ENCODE measurements at regions not wholly inside any gene's neighbourhood (a gene's known extent, or its start where the extent isn't known, plus 50 kb on each side); places are given as distances from the start of the nearest gene placed in this dataset.
"Not testable (repeated sequence)": the region's sequence is repeated elsewhere in the genome, so short reads cannot be mapped to it uniquely, and the experiment has no call there.

DNA sequence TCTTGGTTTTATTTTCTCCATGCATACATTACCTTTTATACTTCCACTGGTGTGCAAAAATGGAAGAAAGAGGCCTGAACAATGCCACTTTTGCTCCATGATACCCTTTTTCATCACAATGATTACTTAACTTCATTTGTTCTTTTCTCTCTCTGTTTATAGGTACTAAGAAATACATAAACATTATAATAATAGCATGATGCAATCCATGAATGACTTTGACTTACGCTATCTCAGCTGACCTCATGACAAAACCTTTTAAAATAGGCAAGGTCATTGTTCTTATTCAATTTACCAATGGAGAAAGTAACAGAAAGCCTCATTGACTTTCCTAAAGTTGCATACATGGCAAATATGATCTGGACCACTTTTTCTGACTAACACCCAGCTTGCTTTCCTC is 105.1 kb upstream of the ZEB1 start:
- Histone ChIP-seq H3K9me3 (ENCODE audit: insufficient read depth, low read length) (no peaks in the 10 kb centered on the region), H3K36me3 (ENCODE audit: low read length) (no peaks in the 10 kb centered on the region)
- TF ChIP-seq EZH2phosphoT487 (conservative IDR thresholded peaks at IDR 0.05; ENCODE audit: low read length) = no peak

DNA sequence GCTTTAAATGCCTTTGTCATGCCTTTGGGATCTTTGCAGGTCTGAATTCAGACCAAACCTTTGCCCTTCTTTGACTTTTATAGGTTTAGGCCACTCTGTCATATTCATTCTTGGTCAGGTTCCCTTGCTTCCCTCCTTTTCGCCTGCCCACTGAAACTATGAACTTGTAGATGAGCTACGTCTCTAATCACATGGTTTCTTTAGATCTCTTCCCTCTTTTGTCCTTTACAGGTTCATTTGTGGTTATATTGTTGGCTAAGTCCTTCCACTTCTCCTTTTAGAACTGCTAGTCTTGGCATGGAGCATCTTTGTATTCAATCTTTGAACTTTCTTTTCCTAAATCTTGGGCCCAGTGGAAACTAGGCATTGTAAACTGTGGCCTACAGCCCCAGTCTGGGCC is 104.0 kb upstream of the ZEB1 start:
- Histone ChIP-seq H3K4me3 (ENCODE audit: insufficient read depth, low read length, poor library complexity, severe bottlenecking) (no peak overlapping the region), H3K9me2 (replicated peaks; ENCODE audit: insufficient read depth, low read length) (no peaks in the 10 kb centered on the region), H3F3A (ENCODE audit: insufficient read depth) (no peaks in the 10 kb centered on the region), H3K36me3 (ENCODE audit: low read length) (no peaks in the 10 kb centered on the region), H3K4me2 (ENCODE audit: low read depth, low read length, poor library complexity, severe bottlenecking) (no peak overlapping the region), H3K27ac (ENCODE audit: low read depth, low read length) (no peak overlapping the region), H3K9ac (ENCODE audit: low read length) (no peak overlapping the region), H3K27me3 (ENCODE audit: low read length) (no peaks in the 10 kb centered on the region), H2AFZ (ENCODE audit: low read depth, low read length, severe bottlenecking) (no peak overlapping the region), H3K79me2 (ENCODE audit: insufficient read depth, low read length) (no peaks in the 10 kb centered on the region), H4K20me1 (ENCODE audit: low read depth, low read length) (no peaks in the 10 kb centered on the region), H3K9me3 (ENCODE audit: insufficient read depth, low read length) (no peaks in the 10 kb centered on the region)
- no peak for TF ChIP-seq CTCF (IDR thresholded peaks at IDR 0.05; ENCODE audit: insufficient read depth, low read length, poor library complexity, severe bottlenecking)

More for the DNA sequence above, 105.1 kb upstream of the ZEB1 start:
- Histone ChIP-seq H3K4me2 (ENCODE audit: low read depth, low read length, poor library complexity, severe bottlenecking) (no peak overlapping the region), H3K27me3 (ENCODE audit: low read length) (no peaks in the 10 kb centered on the region), H3K27ac (ENCODE audit: low read depth, low read length) (no peak overlapping the region), H3K9me2 (replicated peaks; ENCODE audit: insufficient read depth, low read length) (no peaks in the 10 kb centered on the region), H4K20me1 (ENCODE audit: low read depth, low read length) (no peaks in the 10 kb centered on the region), H3K79me2 (ENCODE audit: insufficient read depth, low read length) (no peaks in the 10 kb centered on the region), H3K4me3 (ENCODE audit: insufficient read depth, low read length, poor library complexity, severe bottlenecking) (no peak overlapping the region), H3K9ac (ENCODE audit: low read length) (no peak overlapping the region), H2AFZ (ENCODE audit: low read depth, low read length, severe bottlenecking) (no peak overlapping the region), H3F3A (ENCODE audit: insufficient read depth) (no peaks in the 10 kb centered on the region)

GRCh38 chr10:31219306-31219705 is 99.7 kb upstream of the ZEB1 start:
- H3K79me2 ChIP-seq (ENCODE audit: insufficient read depth, low read length) = no peaks in the 10 kb centered on the region
- H3K9me3 ChIP-seq (ENCODE audit: insufficient read depth, low read length) = no peaks in the 10 kb centered on the region
- no peaks in the 10 kb centered on the region for H3K27me3 ChIP-seq (ENCODE audit: low read length)
- H2AFZ ChIP-seq (ENCODE audit: low read depth, low read length, severe bottlenecking) = no peak overlapping the region
- H3K4me2 ChIP-seq (ENCODE audit: low read depth, low read length, poor library complexity, severe bottlenecking) = no peak overlapping the region
- H4K20me1 ChIP-seq (ENCODE audit: low read depth, low read length) = no peaks in the 10 kb centered on the region
- no peak for TF ChIP-seq CTCF (IDR thresholded peaks at IDR 0.05; ENCODE audit: insufficient read depth, low read length, poor library complexity, severe bottlenecking)
- no peak for TF ChIP-seq EZH2phosphoT487 (conservative IDR thresholded peaks at IDR 0.05; ENCODE audit: low read length)
- H3K9me2 ChIP-seq (replicated peaks; ENCODE audit: insufficient read depth, low read length) = no peaks in the 10 kb centered on the region
- H3K4me3 ChIP-seq (ENCODE audit: insufficient read depth, low read length, poor library complexity, severe bottlenecking) = no peak overlapping the region
- H3K9ac ChIP-seq (ENCODE audit: low read length) = no peak overlapping the region
- no peaks in the 10 kb centered on the region for H3F3A ChIP-seq (ENCODE audit: insufficient read depth)
- H3K27ac ChIP-seq (ENCODE audit: low read depth, low read length) = no peak overlapping the region
- no peaks in the 10 kb centered on the region for H3K36me3 ChIP-seq (ENCODE audit: low read length)

- not testable (repeated sequence) for H2AFZ ChIP-seq (ENCODE audit: low read depth, low read length, severe bottlenecking); H3K36me3 ChIP-seq (ENCODE audit: low read length); H3K9me3 ChIP-seq (ENCODE audit: insufficient read depth, low read length); H3K4me3 ChIP-seq (ENCODE audit: insufficient read depth, low read length, poor library complexity, severe bottlenecking); H3F3A ChIP-seq (ENCODE audit: insufficient read depth); H3K9me2 ChIP-seq (replicated peaks; ENCODE audit: insufficient read depth, low read length); H3K9ac ChIP-seq (ENCODE audit: low read length); H3K4me2 ChIP-seq (ENCODE audit: low read depth, low read length, poor library complexity, severe bottlenecking); H3K79me2 ChIP-seq (ENCODE audit: insufficient read depth, low read length); H3K27ac ChIP-seq (ENCODE audit: low read depth, low read length); H3K27me3 ChIP-seq (ENCODE audit: low read length); H4K20me1 ChIP-seq (ENCODE audit: low read depth, low read length)
Measured at GRCh38 chr10:31228780-31229179, 90.2 kb upstream of the ZEB1 start.

Data from SU-DHL-6 (cell line).